GM12878 (cell line): ENCODE measurements at regions not wholly inside any gene's neighbourhood (a gene's known extent, or its start where the extent isn't known, plus 50 kb on each side); places are given as distances from the start of the nearest gene placed in this dataset.

Experiments
- ATAC-seq: fragments of 200-7000 bp; cut with Tn5 transposase; 3 replicates; pipeline ENCODE4 v1.9.1; 2020; ENCODE audit warnings: mild to moderate bottlenecking, moderate library complexity
- BruUV-seq: library from RNA; stranded (reverse); fragments of 400-500 nt; replicated peaks from 2 replicates; lab custom pipeline; 2021; lab: Mats Ljungman, UMichigan
- CTCF ChIA-PET: fragments of 300-600 bp; sonication (Branson Sonifier 250); formaldehyde crosslinking; extraction: SDS; loops from one replicate; lab custom pipeline; 2021; ENCODE audit warnings: inconsistent platforms; lab: Yijun Ruan, JAX
- POLR2A ChIA-PET: fragments of 350-600 bp; formaldehyde crosslinking; extraction: SDS; loops from one replicate; lab custom pipeline; 2021; ENCODE audit warnings: inconsistent platforms; lab: Charles Lee
- RAD21 ChIA-PET: fragments of 300-600 bp; sonication (Branson Sonifier 250); formaldehyde crosslinking; loops from one replicate; lab custom pipeline; 2023; ENCODE audit warnings: antibody characterized with exemption; ENCODE audit not compliant: unreplicated experiment; lab: Charles Lee
- SMC1A ChIA-PET: fragments of 300-600 bp; sonication (Branson Sonifier 250); formaldehyde crosslinking; loops from one replicate; lab custom pipeline; 2023; ENCODE audit not compliant: unreplicated experiment, uncharacterized antibody; lab: Charles Lee
- DNase-seq: peaks from one replicate; pipeline ENCODE4 v3.0.0-alpha.2; 2011; ENCODE audit warnings: low read depth, low spot score
- FAIRE-seq: peaks from 3 replicates; lab custom pipeline; 2011; peaks lifted over from hg19 to GRCh38; lab: Jason Lieb, UNC
- H2AFZ ChIP-seq: 2 replicates; pipeline ENCODE4 v1.6.0; 2011; ENCODE audit warnings: low read depth, low read length, control low read depth; ENCODE audit not compliant: control insufficient read depth
- H3K27ac ChIP-seq: 2 replicates; pipeline ENCODE4 v1.5.1; 2011; ENCODE audit warnings: control low read depth; ENCODE audit not compliant: control insufficient read depth, insufficient read depth
- H3K27me3 ChIP-seq, 2 experiments: replicated peaks in 1 of 2; 2 replicates each; pipeline versions ENCODE4 v1.6.0 to v1.6.1; 2011; ENCODE audit warnings: low read length in 1 of 2; ENCODE audit not compliant: control insufficient read depth in 2 of 2, insufficient read depth in 2 of 2
- H3K36me3 ChIP-seq, 2 experiments: 2 replicates each; pipeline ENCODE4 v1.5.1; 2011; ENCODE audit warnings: low read length in 1 of 2; ENCODE audit not compliant: control insufficient read depth in 2 of 2, insufficient read depth in 2 of 2
- H3K4me1 ChIP-seq: 2 replicates; pipeline ENCODE4 v1.6.1; 2011; ENCODE audit warnings: mild to moderate bottlenecking, low read length, moderate library complexity, mixed read lengths; ENCODE audit not compliant: control insufficient read depth, insufficient read depth
- H3K4me2 ChIP-seq: 2 replicates; pipeline ENCODE4 v1.6.0; 2011; ENCODE audit warnings: control low read depth; ENCODE audit not compliant: control insufficient read depth, insufficient read depth
- H3K4me3 ChIP-seq: fragments of 200-600 bp; sonication (generic); 2 replicates; pipeline ENCODE4 v1.5.1; 2016
- H3K79me2 ChIP-seq: 2 replicates; pipeline ENCODE4 v1.6.0; 2011; ENCODE audit warnings: low read length; ENCODE audit not compliant: control insufficient read depth, insufficient read depth
- H3K9ac ChIP-seq: 2 replicates; pipeline ENCODE4 v1.8.0; 2011; ENCODE audit warnings: low read length, control low read depth, mixed read lengths; ENCODE audit not compliant: control insufficient read depth, insufficient read depth
- H3K9me3 ChIP-seq: replicated peaks from 3 replicates; pipeline ENCODE4 v1.5.1; 2011; ENCODE audit warnings: mild to moderate bottlenecking, low read length; ENCODE audit not compliant: control insufficient read depth, insufficient read depth
- H4K20me1 ChIP-seq: 2 replicates; pipeline ENCODE4 v1.6.0; 2011; ENCODE audit not compliant: control insufficient read depth, insufficient read depth
- CHD4 ChIP-seq: fragments of 200-600 bp; sonication (generic); IDR thresholded peaks from 2 replicates; pipeline ENCODE4 v1.6.1; 2016; ENCODE audit warnings: mild to moderate bottlenecking
- EZH2 ChIP-seq: IDR thresholded peaks from 2 replicates; pipeline ENCODE4 v1.6.1; 2012; ENCODE audit warnings: low read depth, mild to moderate bottlenecking, control low read depth, inconsistent platforms, low read length, borderline replicate concordance; ENCODE audit not compliant: control insufficient read depth
- JUND ChIP-seq: IDR thresholded peaks from 2 replicates; pipeline ENCODE4 v1.6.1; 2012; ENCODE audit warnings: low read depth, mild to moderate bottlenecking, low read length, improper control_type of control experiment, moderate library complexity
- KLF5 ChIP-seq: fragments of 450-650 bp; IDR thresholded peaks from 2 replicates; pipeline ENCODE4 v1.6.1; 2014; ENCODE audit warnings: mild to moderate bottlenecking; ENCODE audit not compliant: partially characterized antibody
- MEF2B ChIP-seq: fragments of 450-650 bp; IDR thresholded peaks from 2 replicates; pipeline ENCODE4 v1.6.1; 2018; ENCODE audit warnings: mild to moderate bottlenecking, moderate library complexity; ENCODE audit not compliant: partially characterized antibody, poor library complexity, severe bottlenecking
- NBN ChIP-seq: fragments of 450-650 bp; IDR thresholded peaks from 2 replicates; pipeline ENCODE4 v1.6.1; 2016
- NFXL1 ChIP-seq: fragments of 450-650 bp; IDR thresholded peaks from 2 replicates; pipeline ENCODE4 v1.6.1; 2017; ENCODE audit warnings: antibody characterized with exemption, mild to moderate bottlenecking, borderline replicate concordance
- NFYB ChIP-seq: IDR thresholded peaks from 2 replicates; pipeline ENCODE4 v1.6.1; 2011; ENCODE audit warnings: low read depth, mild to moderate bottlenecking, low read length, improper control_type of control experiment, moderate library complexity; ENCODE audit not compliant: insufficient read depth
- NR2C2 ChIP-seq: IDR thresholded peaks from 2 replicates; pipeline ENCODE4 v1.6.1; 2011; ENCODE audit warnings: borderline replicate concordance, low read depth; ENCODE audit not compliant: control insufficient read depth, insufficient read length
- SIX5 ChIP-seq: IDR thresholded peaks from 2 replicates; pipeline ENCODE4 v1.6.1; 2011; ENCODE audit warnings: mild to moderate bottlenecking, low read depth, low read length, moderate library complexity; ENCODE audit not compliant: severe bottlenecking
- SMAD5 ChIP-seq: IDR thresholded peaks from 2 replicates; pipeline ENCODE4 v1.6.1; 2016; ENCODE audit warnings: antibody characterized with exemption, low read depth
- SMC3 ChIP-seq: IDR thresholded peaks from 2 replicates; pipeline ENCODE4 v1.6.1; 2011; ENCODE audit warnings: low read length, improper control_type of control experiment, borderline replicate concordance
- SREBF1 ChIP-seq: IDR thresholded peaks from 2 replicates; pipeline ENCODE4 v1.6.1; 2012; ENCODE audit warnings: mild to moderate bottlenecking, low read length
- ZBED1 ChIP-seq: IDR thresholded peaks from 2 replicates; pipeline ENCODE4 v1.6.1; 2016; ENCODE audit warnings: borderline replicate concordance
- ZNF384 ChIP-seq: IDR thresholded peaks from 2 replicates; pipeline ENCODE4 v1.6.1; 2012; ENCODE audit warnings: low read depth, mild to moderate bottlenecking, low read length, improper control_type of control experiment, borderline replicate concordance
- WGBS: methylation state at CpG from one replicate; pipeline ENCODE4 v1.1.6; 2016; ENCODE audit warnings: low lambda C conversion rate; ENCODE audit not compliant: insufficient replicate concordance, insufficient coverage; ENCODE audit errors: missing lambda C conversion rate; 5-methylcytosine and 5-hydroxymethylcytosine counted together
- in situ Hi-C: fragments of 300-500 bp; cut with MboI; formaldehyde crosslinking; loops from 9 replicates; pipeline ENCODE4 v1.14.3; 2018; ENCODE audit warnings: mixed read lengths
- intact Hi-C: fragments of 100-400 bp; cut with micrococcal nuclease; formaldehyde crosslinking; loops from one replicate; pipeline ENCODE4 v1.14.2; 2022; ENCODE audit not compliant: unreplicated experiment
- TF ChIP-seq, protein P1 (sequence below): IDR thresholded peaks from 2 replicates; pipeline ENCODE4 v1.6.1; 2012; ENCODE audit warnings: mild to moderate bottlenecking, low read depth, low read length
- TF ChIP-seq, protein P2 (sequence below): IDR thresholded peaks from 2 replicates; pipeline ENCODE4 v1.6.1; 2012; ENCODE audit warnings: improper control_type of control experiment, low read depth, low read length; ENCODE audit not compliant: insufficient replicate concordance

GRCh38 chr4:67380154-67380553 lies 165.1 kb downstream of the CENPC start:
- POLR2A ChIA-PET: no interaction called here
- Histone ChIP-seq H3K9ac (no peak overlapping the region), H3K9me3 (no peaks in the 10 kb centered on the region), H3K4me2 (no peak overlapping the region), H2AFZ (no peak overlapping the region), H3K4me1 (no peaks in the 10 kb centered on the region), H3K4me3 (no peak overlapping the region), H3K36me3 (no peaks in the 10 kb centered on the region), H4K20me1 (no peaks in the 10 kb centered on the region), H3K79me2 (no peaks in the 10 kb centered on the region), H3K27me3 (no peaks in the 10 kb centered on the region), H3K27ac (no peak overlapping the region)
- FAIRE-seq (no peak), ATAC-seq (no peak), DNase-seq (no peak)
- CTCF ChIA-PET: no interaction called here
- in situ Hi-C loops: no loop called here
- WGBS: 56% methylated on average over 14 of the region's 16 CpGs
- RAD21 ChIA-PET: no interaction called here
- intact Hi-C loops: no loop called here
- SMC1A ChIA-PET: no interaction called here
- no TSS peak for BruUV-seq
- TF ChIP-seq, protein P1, sequence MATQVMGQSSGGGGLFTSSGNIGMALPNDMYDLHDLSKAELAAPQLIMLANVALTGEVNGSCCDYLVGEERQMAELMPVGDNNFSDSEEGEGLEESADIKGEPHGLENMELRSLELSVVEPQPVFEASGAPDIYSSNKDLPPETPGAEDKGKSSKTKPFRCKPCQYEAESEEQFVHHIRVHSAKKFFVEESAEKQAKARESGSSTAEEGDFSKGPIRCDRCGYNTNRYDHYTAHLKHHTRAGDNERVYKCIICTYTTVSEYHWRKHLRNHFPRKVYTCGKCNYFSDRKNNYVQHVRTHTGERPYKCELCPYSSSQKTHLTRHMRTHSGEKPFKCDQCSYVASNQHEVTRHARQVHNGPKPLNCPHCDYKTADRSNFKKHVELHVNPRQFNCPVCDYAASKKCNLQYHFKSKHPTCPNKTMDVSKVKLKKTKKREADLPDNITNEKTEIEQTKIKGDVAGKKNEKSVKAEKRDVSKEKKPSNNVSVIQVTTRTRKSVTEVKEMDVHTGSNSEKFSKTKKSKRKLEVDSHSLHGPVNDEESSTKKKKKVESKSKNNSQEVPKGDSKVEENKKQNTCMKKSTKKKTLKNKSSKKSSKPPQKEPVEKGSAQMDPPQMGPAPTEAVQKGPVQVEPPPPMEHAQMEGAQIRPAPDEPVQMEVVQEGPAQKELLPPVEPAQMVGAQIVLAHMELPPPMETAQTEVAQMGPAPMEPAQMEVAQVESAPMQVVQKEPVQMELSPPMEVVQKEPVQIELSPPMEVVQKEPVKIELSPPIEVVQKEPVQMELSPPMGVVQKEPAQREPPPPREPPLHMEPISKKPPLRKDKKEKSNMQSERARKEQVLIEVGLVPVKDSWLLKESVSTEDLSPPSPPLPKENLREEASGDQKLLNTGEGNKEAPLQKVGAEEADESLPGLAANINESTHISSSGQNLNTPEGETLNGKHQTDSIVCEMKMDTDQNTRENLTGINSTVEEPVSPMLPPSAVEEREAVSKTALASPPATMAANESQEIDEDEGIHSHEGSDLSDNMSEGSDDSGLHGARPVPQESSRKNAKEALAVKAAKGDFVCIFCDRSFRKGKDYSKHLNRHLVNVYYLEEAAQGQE: no peak
- TF ChIP-seq SMAD5: no peak
- TF ChIP-seq KLF5: no peak
- TF ChIP-seq JUND: no peak
- TF ChIP-seq ZBED1: no peak
- TF ChIP-seq, protein P2, sequence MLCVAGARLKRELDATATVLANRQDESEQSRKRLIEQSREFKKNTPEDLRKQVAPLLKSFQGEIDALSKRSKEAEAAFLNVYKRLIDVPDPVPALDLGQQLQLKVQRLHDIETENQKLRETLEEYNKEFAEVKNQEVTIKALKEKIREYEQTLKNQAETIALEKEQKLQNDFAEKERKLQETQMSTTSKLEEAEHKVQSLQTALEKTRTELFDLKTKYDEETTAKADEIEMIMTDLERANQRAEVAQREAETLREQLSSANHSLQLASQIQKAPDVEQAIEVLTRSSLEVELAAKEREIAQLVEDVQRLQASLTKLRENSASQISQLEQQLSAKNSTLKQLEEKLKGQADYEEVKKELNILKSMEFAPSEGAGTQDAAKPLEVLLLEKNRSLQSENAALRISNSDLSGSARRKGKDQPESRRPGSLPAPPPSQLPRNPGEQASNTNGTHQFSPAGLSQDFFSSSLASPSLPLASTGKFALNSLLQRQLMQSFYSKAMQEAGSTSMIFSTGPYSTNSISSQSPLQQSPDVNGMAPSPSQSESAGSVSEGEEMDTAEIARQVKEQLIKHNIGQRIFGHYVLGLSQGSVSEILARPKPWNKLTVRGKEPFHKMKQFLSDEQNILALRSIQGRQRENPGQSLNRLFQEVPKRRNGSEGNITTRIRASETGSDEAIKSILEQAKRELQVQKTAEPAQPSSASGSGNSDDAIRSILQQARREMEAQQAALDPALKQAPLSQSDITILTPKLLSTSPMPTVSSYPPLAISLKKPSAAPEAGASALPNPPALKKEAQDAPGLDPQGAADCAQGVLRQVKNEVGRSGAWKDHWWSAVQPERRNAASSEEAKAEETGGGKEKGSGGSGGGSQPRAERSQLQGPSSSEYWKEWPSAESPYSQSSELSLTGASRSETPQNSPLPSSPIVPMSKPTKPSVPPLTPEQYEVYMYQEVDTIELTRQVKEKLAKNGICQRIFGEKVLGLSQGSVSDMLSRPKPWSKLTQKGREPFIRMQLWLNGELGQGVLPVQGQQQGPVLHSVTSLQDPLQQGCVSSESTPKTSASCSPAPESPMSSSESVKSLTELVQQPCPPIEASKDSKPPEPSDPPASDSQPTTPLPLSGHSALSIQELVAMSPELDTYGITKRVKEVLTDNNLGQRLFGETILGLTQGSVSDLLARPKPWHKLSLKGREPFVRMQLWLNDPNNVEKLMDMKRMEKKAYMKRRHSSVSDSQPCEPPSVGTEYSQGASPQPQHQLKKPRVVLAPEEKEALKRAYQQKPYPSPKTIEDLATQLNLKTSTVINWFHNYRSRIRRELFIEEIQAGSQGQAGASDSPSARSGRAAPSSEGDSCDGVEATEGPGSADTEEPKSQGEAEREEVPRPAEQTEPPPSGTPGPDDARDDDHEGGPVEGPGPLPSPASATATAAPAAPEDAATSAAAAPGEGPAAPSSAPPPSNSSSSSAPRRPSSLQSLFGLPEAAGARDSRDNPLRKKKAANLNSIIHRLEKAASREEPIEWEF: no peak
- no peak for TF ChIP-seq SMC3
- TF ChIP-seq SIX5: no peak
- no peak for TF ChIP-seq ZNF384
- TF ChIP-seq SREBF1: no peak
- no peak for TF ChIP-seq MEF2B
- TF ChIP-seq NBN: no peak
- TF ChIP-seq EZH2: no peak
- no peak for TF ChIP-seq NFYB
- no peak for TF ChIP-seq CHD4
- no peak for TF ChIP-seq NR2C2
- TF ChIP-seq NFXL1: no peak
